GM12878 (cell line): ENCODE measurements at regions not wholly inside any gene's neighbourhood (a gene's known extent, or its start where the extent isn't known, plus 50 kb on each side); places are given as distances from the start of the nearest gene placed in this dataset.

Experiments
- BCL11A ChIP-seq: IDR thresholded peaks from 2 replicates; pipeline ENCODE4 v1.6.1; 2011; ENCODE audit warnings: low read depth, low read length
- E4F1 ChIP-seq: fragments of 450-650 bp; IDR thresholded peaks from 2 replicates; pipeline ENCODE4 v1.6.1; 2018; ENCODE audit warnings: borderline replicate concordance, mild to moderate bottlenecking; ENCODE audit not compliant: partially characterized antibody
- MEF2B ChIP-seq: fragments of 450-650 bp; IDR thresholded peaks from 2 replicates; pipeline ENCODE4 v1.6.1; 2018; ENCODE audit warnings: mild to moderate bottlenecking, moderate library complexity; ENCODE audit not compliant: partially characterized antibody, poor library complexity, severe bottlenecking
- SKIL ChIP-seq: fragments of 450-650 bp; IDR thresholded peaks from 2 replicates; pipeline ENCODE4 v1.6.1; 2017; ENCODE audit warnings: mild to moderate bottlenecking, low read depth, inconsistent platforms; ENCODE audit not compliant: poor library complexity, severe bottlenecking
- SMAD1 ChIP-seq: fragments of 450-650 bp; IDR thresholded peaks from 2 replicates; pipeline ENCODE4 v1.6.1; 2018; ENCODE audit warnings: mild to moderate bottlenecking, low read depth; ENCODE audit not compliant: partially characterized antibody
- ZBTB40 ChIP-seq: fragments of 450-650 bp; IDR thresholded peaks from 2 replicates; pipeline ENCODE4 v1.6.1; 2016; ENCODE audit warnings: mild to moderate bottlenecking, moderate library complexity, borderline replicate concordance
- ZNF592 ChIP-seq: fragments of 450-650 bp; IDR thresholded peaks from 2 replicates; pipeline ENCODE4 v1.6.1; 2017; ENCODE audit warnings: mild to moderate bottlenecking, moderate library complexity

- no peak for TF ChIP-seq SKIL
- no peak for TF ChIP-seq SMAD1
- TF ChIP-seq BCL11A = no peak
- no peak for TF ChIP-seq E4F1
- TF ChIP-seq ZBTB40 = no peak
- no peak for TF ChIP-seq MEF2B
- TF ChIP-seq ZNF592 = no peak
These were observed 376.7 kb upstream of the CCDC179 start (continued) for GRCh38 chr11:23236826-23237555.
